B cell (primary cell): ENCODE measurements at regions not wholly inside any gene's neighbourhood (a gene's known extent, or its start where the extent isn't known, plus 50 kb on each side); places are given as distances from the start of the nearest gene placed in this dataset.

ENCODE experiments used
- ATAC-seq: fragments of 200-7000 bp; cut with Tn5 transposase; one replicate; pipeline ENCODE4 v1.10.0; 2021; ENCODE audit warnings: low read depth, mild to moderate bottlenecking, moderate number of reproducible peaks, moderate library complexity
- CTCF ChIA-PET: fragments of 350-600 bp; sonication (Branson Sonifier 250); formaldehyde crosslinking; loops from one replicate; lab custom pipeline; 2021; ENCODE audit warnings: antibody characterized with exemption, inconsistent platforms; lab: Charles Lee
- POLR2A ChIA-PET: fragments of 350-600 bp; sonication (Branson Sonifier 250); formaldehyde crosslinking; loops from one replicate; lab custom pipeline; 2021; ENCODE audit warnings: antibody characterized with exemption; lab: Charles Lee
- DNase-seq: peaks from one replicate; pipeline ENCODE4 v3.0.0; 2013
- H2AFZ ChIP-seq: 2 replicates; pipeline ENCODE4 v1.6.1; 2012; ENCODE audit warnings: mild to moderate bottlenecking, low read depth, low read length; ENCODE audit not compliant: insufficient read depth, poor library complexity, severe bottlenecking
- H3K27ac ChIP-seq, 2 donors: 1 replicate in 1 of 2; 2 replicates in 1 of 2; pipeline ENCODE4 v1.5.1; 2012 to 2013; ENCODE audit warnings: low read length in 2 of 2, mild to moderate bottlenecking in 2 of 2, moderate library complexity in 1 of 2
- H3K27me3 ChIP-seq, 4 experiments: fragments of 200-600 bp in 1 of 4; sonication (generic) in 1 of 4; replicated peaks in 1 of 4; 1 replicate in 2 of 4; 2 replicates in 2 of 4; pipeline versions ENCODE4 v1.6.1 to v1.7.0; 2013 to 2016; ENCODE audit warnings: low read length in 3 of 4, mild to moderate bottlenecking in 2 of 4, mixed read lengths in 1 of 4, moderate library complexity in 1 of 4; ENCODE audit not compliant: insufficient read depth in 4 of 4, control insufficient read depth in 3 of 4; ENCODE audit errors: control extremely low read depth in 1 of 4
- H3K36me3 ChIP-seq, 2 experiments: replicated peaks in 1 of 2; 1 replicate in 1 of 2; 2 replicates in 1 of 2; pipeline versions ENCODE4 v1.6.1 to v1.7.1; 2013; ENCODE audit warnings: low read length in 1 of 2; ENCODE audit not compliant: insufficient read depth in 2 of 2, control insufficient read depth in 1 of 2; ENCODE audit errors: control extremely low read depth in 1 of 2, extremely low read depth in 1 of 2
- H3K4me1 ChIP-seq, 2 donors: fragments of 200-600 bp in 1 of 2; sonication (generic) in 1 of 2; 1 replicate in 1 of 2; 2 replicates in 1 of 2; pipeline versions ENCODE4 v1.5.1 to v1.6.1; 2013 to 2017; ENCODE audit warnings: low read length in 2 of 2; ENCODE audit not compliant: control insufficient read depth in 2 of 2, insufficient read depth in 2 of 2
- H3K4me2 ChIP-seq: replicated peaks from 2 replicates; pipeline ENCODE3; 2012; ENCODE audit warnings: mild to moderate bottlenecking, low read depth, low read length; ENCODE audit not compliant: poor library complexity, severe bottlenecking
- H3K4me3 ChIP-seq, 5 experiments: fragments of 200-600 bp in 1 of 5; sonication (generic) in 1 of 5; 1 replicate in 3 of 5; 2 replicates in 2 of 5; pipeline versions ENCODE4 v1.5.1 to v1.7.0; 2011 to 2016; ENCODE audit warnings: low read length in 4 of 5, mild to moderate bottlenecking in 4 of 5, low read depth in 2 of 5, control low read depth in 1 of 5, moderate library complexity in 1 of 5; ENCODE audit not compliant: insufficient read depth in 1 of 5; ENCODE audit errors: control extremely low read depth in 1 of 5, extremely low read depth in 1 of 5
- H3K79me2 ChIP-seq: fragments of 200-600 bp; sonication (generic); one replicate; pipeline ENCODE4 v1.6.0; 2016; ENCODE audit warnings: low read length; ENCODE audit not compliant: control insufficient read depth, insufficient read depth
- H3K9ac ChIP-seq: fragments of 200-600 bp; sonication (generic); 2 replicates; pipeline ENCODE4 v1.6.1; 2017; ENCODE audit warnings: mild to moderate bottlenecking, low read length, moderate library complexity
- H3K9me3 ChIP-seq, 3 donors: one replicate each; pipeline versions ENCODE4 v1.6.1 to v1.7.1; 2013; ENCODE audit warnings: low read length in 2 of 3; ENCODE audit not compliant: control insufficient read depth in 2 of 3, insufficient read depth in 1 of 3; ENCODE audit errors: control extremely low read depth in 1 of 3
- H4K20me1 ChIP-seq: 2 replicates; pipeline ENCODE4 v1.6.0; 2012; ENCODE audit warnings: mild to moderate bottlenecking, low read length; ENCODE audit not compliant: insufficient read depth, control insufficient read depth, poor library complexity, severe bottlenecking
- H3K27ac Mint-ChIP-seq: one replicate; pipeline ENCODE4 v1.8.0; 2021; ENCODE audit warnings: mixed read lengths
- H3K27me3 Mint-ChIP-seq: one replicate; pipeline ENCODE4 v1.8.0; 2021; ENCODE audit warnings: mixed read lengths
- H3K4me1 Mint-ChIP-seq: one replicate; pipeline ENCODE4 v1.8.0; 2021; ENCODE audit warnings: mixed read lengths
- H3K4me3 Mint-ChIP-seq: one replicate; pipeline ENCODE4 v1.8.0; 2021; ENCODE audit warnings: mixed read lengths
- H3K9me3 Mint-ChIP-seq: one replicate; pipeline ENCODE4 v1.8.0; 2022; ENCODE audit warnings: mixed read lengths; ENCODE audit not compliant: insufficient read depth
- EZH2 ChIP-seq: IDR thresholded peaks from 2 replicates; pipeline ENCODE4 v1.6.1; 2012; ENCODE audit warnings: borderline replicate concordance, low read depth, mild to moderate bottlenecking, moderate library complexity, low read length; ENCODE audit not compliant: insufficient read depth, poor library complexity, severe bottlenecking
- WGBS: methylation state at CpG from one replicate; pipeline ENCODE4 v1.1.5; 2013; ENCODE audit warnings: missing lambda C conversion rate; ENCODE audit not compliant: insufficient coverage; 5-methylcytosine and 5-hydroxymethylcytosine counted together
- intact Hi-C: fragments of 100-400 bp; cut with micrococcal nuclease; formaldehyde crosslinking; loops from one replicate; pipeline ENCODE4 v1.10.0; 2022
- TF ChIP-seq, protein P1 (sequence below): fragments of 200-600 bp; IDR thresholded peaks from one replicate; pipeline ENCODE4 v1.8.0; 2022; ENCODE audit warnings: antibody characterized with exemption, mild to moderate bottlenecking

- POLR2A ChIA-PET = no interaction called here
- no peaks in the 10 kb centered on the region for H3K36me3 ChIP-seq
- Mint-ChIP-seq H3K27me3 (no peaks in the 10 kb centered on the region), H3K9me3 (no peaks in the 10 kb centered on the region), H3K4me3 (no peak overlapping the region), H3K27ac (no peak overlapping the region), H3K4me1 (no peaks in the 10 kb centered on the region)
- no peak overlapping the region for H3K27ac ChIP-seq
- TF ChIP-seq, protein P1, sequence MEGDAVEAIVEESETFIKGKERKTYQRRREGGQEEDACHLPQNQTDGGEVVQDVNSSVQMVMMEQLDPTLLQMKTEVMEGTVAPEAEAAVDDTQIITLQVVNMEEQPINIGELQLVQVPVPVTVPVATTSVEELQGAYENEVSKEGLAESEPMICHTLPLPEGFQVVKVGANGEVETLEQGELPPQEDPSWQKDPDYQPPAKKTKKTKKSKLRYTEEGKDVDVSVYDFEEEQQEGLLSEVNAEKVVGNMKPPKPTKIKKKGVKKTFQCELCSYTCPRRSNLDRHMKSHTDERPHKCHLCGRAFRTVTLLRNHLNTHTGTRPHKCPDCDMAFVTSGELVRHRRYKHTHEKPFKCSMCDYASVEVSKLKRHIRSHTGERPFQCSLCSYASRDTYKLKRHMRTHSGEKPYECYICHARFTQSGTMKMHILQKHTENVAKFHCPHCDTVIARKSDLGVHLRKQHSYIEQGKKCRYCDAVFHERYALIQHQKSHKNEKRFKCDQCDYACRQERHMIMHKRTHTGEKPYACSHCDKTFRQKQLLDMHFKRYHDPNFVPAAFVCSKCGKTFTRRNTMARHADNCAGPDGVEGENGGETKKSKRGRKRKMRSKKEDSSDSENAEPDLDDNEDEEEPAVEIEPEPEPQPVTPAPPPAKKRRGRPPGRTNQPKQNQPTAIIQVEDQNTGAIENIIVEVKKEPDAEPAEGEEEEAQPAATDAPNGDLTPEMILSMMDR = no peak
- no peak for TF ChIP-seq EZH2
- ATAC-seq (no peak), DNase-seq (no peak)
- peaks cover 0 to 2% (median 0%) of the 10 kb centered on the region in 3 donors for H3K9me3 ChIP-seq
- no peak overlapping the region for H3K4me2 ChIP-seq
- H3K27me3 ChIP-seq = no peaks in the 10 kb centered on the region
- H3K79me2 ChIP-seq = no peaks in the 10 kb centered on the region
- no peak overlapping the region for H3K4me3 ChIP-seq
- H4K20me1 ChIP-seq = no peaks in the 10 kb centered on the region
- no peak overlapping the region for H3K9ac ChIP-seq
- intact Hi-C loops = no loop called here
- H2AFZ ChIP-seq = no peak overlapping the region
- H3K4me1 ChIP-seq = no peaks in the 10 kb centered on the region
- CTCF ChIA-PET = no interaction called here
These were observed 408.4 kb upstream of the SEL1L start for GRCh38 chr14:81942071-81942470.

- no peaks in the 10 kb centered on the region for H3K27me3 Mint-ChIP-seq
- ChIA-PET CTCF (no interaction called here), POLR2A (no interaction called here)
- Histone ChIP-seq H3K27ac (no peak overlapping the region), H3K4me3 (no peak overlapping the region), H3K4me2 (no peak overlapping the region), H3K4me1 (no peaks in the 10 kb centered on the region), H3K27me3 (no peaks in the 10 kb centered on the region), H4K20me1 (no peaks in the 10 kb centered on the region), H3K9me3 (peaks cover 0 to 2% (median 0%) of the 10 kb centered on the region in 3 donors), H2AFZ (no peak overlapping the region), H3K36me3 (no peaks in the 10 kb centered on the region), H3K9ac (no peak overlapping the region), H3K79me2 (no peaks in the 10 kb centered on the region)
- H3K9me3 Mint-ChIP-seq = no peaks in the 10 kb centered on the region
- DNase-seq (no peak), ATAC-seq (no peak)
- H3K4me1 Mint-ChIP-seq = no peaks in the 10 kb centered on the region
- intact Hi-C loops = no loop called here
- no peak overlapping the region for H3K27ac Mint-ChIP-seq
- 100% methylated on average over 2 of the region's 3 CpGs for WGBS
- no peak for TF ChIP-seq EZH2
- TF ChIP-seq, protein P1 = no peak
- H3K4me3 Mint-ChIP-seq = no peak overlapping the region
These were observed 412.7 kb upstream of the SEL1L start for GRCh38 chr14:81946375-81946774.
